ENCODE measurements at regions not wholly inside any gene's neighbourhood (a gene's known extent, or its start where the extent isn't known, plus 50 kb on each side); places are given as distances from the start of the nearest gene placed in this dataset.

DNA sequence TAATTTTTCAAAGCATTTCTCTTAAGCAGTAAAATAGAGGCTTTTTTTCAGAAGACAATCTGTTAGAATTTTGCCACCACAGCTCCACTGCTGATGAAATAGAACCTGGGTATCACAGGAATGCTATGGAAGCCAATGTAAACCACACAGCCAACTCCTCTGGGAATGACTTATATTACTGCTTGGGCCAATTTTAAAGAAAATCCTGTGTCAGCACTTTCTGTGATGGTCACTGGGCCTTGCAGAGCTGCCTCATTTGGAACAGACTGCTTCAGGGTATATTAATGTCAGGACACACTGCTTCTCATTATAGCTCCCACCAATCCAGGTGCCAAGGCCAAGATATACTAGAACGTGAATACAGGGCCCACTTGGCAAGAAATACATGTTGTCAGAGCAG lies 144.1 kb upstream of the ACTBL2 start:
- H3K27ac ChIP-seq: no peak overlapping the region
- TF ChIP-seq POLR2AphosphoS5 (IDR thresholded peaks at IDR 0.05; ENCODE audit: borderline replicate concordance, low read depth, low read length): no peak
- TF ChIP-seq FOXP2 (optimal IDR thresholded peaks at IDR 0.05; ENCODE audit: control extremely low read depth, extremely low read length, insufficient read depth): no peak
- no peak for TF ChIP-seq EZH2 (IDR thresholded peaks at IDR 0.05)
- H3K9ac ChIP-seq (ENCODE audit: insufficient read length): no peak overlapping the region
- no peak overlapping the region for H3K4me3 ChIP-seq
- no peaks in the 10 kb centered on the region for H3K9me3 ChIP-seq (ENCODE audit: low read depth, low read length)
- DNase-seq (ENCODE audit: low read depth, low spot score): no peak
- no peaks in the 10 kb centered on the region for H3K36me3 ChIP-seq (ENCODE audit: insufficient read depth, low read length)

DNA sequence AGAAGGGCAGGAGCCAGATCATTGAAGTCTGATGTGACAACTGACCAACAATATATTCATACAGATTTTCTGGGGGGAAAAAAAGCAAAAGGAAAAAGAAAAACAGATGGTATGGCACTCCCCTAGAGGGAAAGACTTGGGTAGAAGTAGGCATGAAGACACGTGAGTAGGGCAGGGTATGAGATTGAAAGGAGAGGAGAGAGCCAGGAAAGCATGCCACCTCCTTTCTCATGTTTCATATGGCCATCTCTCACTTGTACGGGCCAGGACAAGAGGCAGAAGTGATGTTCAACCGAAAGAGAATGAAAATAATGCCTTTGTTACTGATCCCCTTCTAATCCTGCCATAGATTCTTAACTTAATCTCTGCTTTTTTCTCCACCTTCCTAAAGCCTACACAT lies 139.0 kb upstream of the ACTBL2 start:
- H3K4me3 ChIP-seq: no peak overlapping the region
- H3K36me3 ChIP-seq (ENCODE audit: insufficient read depth, low read length): no peaks in the 10 kb centered on the region
- H3K9me3 ChIP-seq (ENCODE audit: low read depth, low read length): no peaks in the 10 kb centered on the region
- no peak for DNase-seq (ENCODE audit: low read depth, low spot score)
- no peak for TF ChIP-seq FOXP2 (optimal IDR thresholded peaks at IDR 0.05; ENCODE audit: control extremely low read depth, extremely low read length, insufficient read depth)
- no peak overlapping the region for H3K27ac ChIP-seq
- H3K9ac ChIP-seq (ENCODE audit: insufficient read length): no peak overlapping the region

DNA sequence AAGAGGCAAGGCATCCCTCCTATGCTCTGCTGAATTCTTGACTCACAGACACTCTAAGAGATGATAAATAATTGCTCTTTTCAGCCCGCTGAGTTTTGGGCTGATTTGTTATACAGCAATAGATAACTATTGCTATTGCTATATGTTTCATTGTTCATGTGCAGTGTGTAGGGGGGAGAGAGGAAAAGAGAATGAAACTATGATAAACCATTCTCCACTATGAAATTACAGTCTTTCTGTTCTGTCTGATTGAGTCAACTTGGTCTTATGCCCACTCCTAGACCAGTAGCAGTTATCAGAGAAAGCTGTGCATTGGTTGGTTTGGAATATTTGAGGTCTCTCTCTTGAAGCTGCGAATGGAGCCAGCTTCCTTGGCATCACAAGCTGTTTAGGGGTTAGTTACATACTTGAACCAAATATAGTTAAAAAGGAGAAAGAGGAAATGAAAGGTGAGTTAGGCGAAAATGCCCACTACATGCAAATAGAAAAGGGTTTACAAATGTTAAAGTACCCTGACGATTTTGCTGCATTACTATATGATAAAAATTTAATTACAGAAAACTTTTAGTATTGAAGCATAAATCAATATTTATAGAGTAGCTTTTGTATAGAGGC lies 136.3 kb upstream of the ACTBL2 start:
- H3K9ac ChIP-seq (ENCODE audit: insufficient read length): no peak overlapping the region
- H3K9me3 ChIP-seq (ENCODE audit: low read depth, low read length): no peaks in the 10 kb centered on the region
- TF ChIP-seq POLR2AphosphoS5 (IDR thresholded peaks at IDR 0.05; ENCODE audit: borderline replicate concordance, low read depth, low read length) (no peak), FOXP2 (optimal IDR thresholded peaks at IDR 0.05; ENCODE audit: control extremely low read depth, extremely low read length, insufficient read depth) (no peak), EZH2 (IDR thresholded peaks at IDR 0.05) (no peak)
- no peak overlapping the region for H3K27ac ChIP-seq
- DNase-seq (ENCODE audit: low read depth, low spot score): no peak
- H3K4me3 ChIP-seq: no peak overlapping the region
- H3K36me3 ChIP-seq (ENCODE audit: insufficient read depth, low read length): no peaks in the 10 kb centered on the region

DNA sequence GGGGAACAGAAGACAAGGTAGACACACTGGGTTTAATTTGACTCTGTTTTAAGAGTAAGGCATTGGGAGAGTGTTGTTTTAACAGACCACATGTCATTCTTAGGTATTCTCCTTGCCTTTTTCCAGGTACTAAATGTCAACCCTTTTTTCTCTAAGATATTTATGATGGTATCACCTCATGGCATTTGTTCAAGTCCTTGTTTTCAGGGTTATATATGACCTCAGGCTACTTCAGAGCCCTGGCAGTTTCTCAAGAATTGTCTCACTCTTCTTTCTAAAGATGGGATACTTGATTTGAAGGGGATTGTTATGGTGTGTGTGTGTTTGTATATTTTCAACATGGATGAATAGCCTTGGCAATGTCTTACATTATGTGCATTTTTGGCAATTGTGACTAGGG lies 131.1 kb upstream of the ACTBL2 start:
- Histone ChIP-seq H3K36me3 (ENCODE audit: insufficient read depth, low read length) (no peaks in the 10 kb centered on the region), H3K27ac (no peak overlapping the region), H3K9me3 (ENCODE audit: low read depth, low read length) (no peaks in the 10 kb centered on the region), H3K9ac (ENCODE audit: insufficient read length) (no peak overlapping the region), H3K4me3 (no peak overlapping the region)
- DNase-seq (ENCODE audit: low read depth, low spot score): no peak
- TF ChIP-seq POLR2AphosphoS5 (IDR thresholded peaks at IDR 0.05; ENCODE audit: borderline replicate concordance, low read depth, low read length) (no peak), FOXP2 (optimal IDR thresholded peaks at IDR 0.05; ENCODE audit: control extremely low read depth, extremely low read length, insufficient read depth) (no peak), EZH2 (IDR thresholded peaks at IDR 0.05) (no peak)

DNA sequence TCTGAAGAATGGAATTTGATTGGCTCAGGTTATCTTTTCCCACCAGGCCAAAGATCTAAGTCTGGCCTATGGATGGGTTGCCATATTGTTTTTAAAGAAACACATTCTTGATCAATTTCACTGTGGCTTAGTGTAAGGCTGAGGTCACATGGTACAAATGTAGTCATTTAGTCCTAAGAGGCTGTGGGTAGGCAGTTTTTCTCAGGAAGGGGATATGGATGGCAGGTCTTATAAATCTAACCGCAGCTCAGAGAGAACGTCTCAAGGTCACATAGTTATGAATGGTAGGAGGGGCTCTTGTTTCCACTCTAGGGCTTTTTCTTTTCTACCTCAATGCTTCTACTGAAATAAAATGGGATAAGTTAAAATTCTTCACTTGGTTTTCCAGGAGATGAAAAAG lies 128.6 kb upstream of the ACTBL2 start:
- no peaks in the 10 kb centered on the region for H3K9me3 ChIP-seq (ENCODE audit: low read depth, low read length)
- TF ChIP-seq EZH2 (IDR thresholded peaks at IDR 0.05): no peak
- TF ChIP-seq POLR2AphosphoS5 (IDR thresholded peaks at IDR 0.05; ENCODE audit: borderline replicate concordance, low read depth, low read length): no peak
- no peak for TF ChIP-seq FOXP2 (optimal IDR thresholded peaks at IDR 0.05; ENCODE audit: control extremely low read depth, extremely low read length, insufficient read depth)
- no peak overlapping the region for H3K27ac ChIP-seq
- H3K4me3 ChIP-seq: no peak overlapping the region
- DNase-seq (ENCODE audit: low read depth, low spot score): no peak
- H3K9ac ChIP-seq (ENCODE audit: insufficient read length): no peak overlapping the region
- no peaks in the 10 kb centered on the region for H3K36me3 ChIP-seq (ENCODE audit: insufficient read depth, low read length)

DNA sequence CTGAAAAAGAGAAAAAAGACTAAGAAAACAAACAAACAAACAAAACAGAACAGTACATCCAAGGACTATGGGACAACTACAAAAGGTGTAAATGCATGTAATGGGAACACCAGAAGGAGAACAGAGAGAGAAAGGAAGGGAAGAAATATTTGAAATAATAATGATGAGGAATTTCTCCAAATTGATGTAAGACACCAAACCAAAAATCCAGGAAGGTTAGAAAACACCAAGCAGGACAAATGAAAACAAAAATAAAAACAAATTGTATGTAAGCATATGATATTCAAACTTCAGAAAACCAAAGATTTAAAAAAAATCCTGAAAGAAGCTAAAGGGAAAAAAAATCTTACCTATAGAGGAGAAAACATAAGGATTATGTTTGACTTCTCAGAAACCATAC lies 125.9 kb upstream of the ACTBL2 start:
- Histone ChIP-seq H3K4me3 (no peak overlapping the region), H3K9ac (ENCODE audit: insufficient read length) (no peak overlapping the region), H3K27ac (no peak overlapping the region), H3K36me3 (ENCODE audit: insufficient read depth, low read length) (no peaks in the 10 kb centered on the region), H3K9me3 (ENCODE audit: low read depth, low read length) (no peaks in the 10 kb centered on the region)
- TF ChIP-seq EZH2 (IDR thresholded peaks at IDR 0.05) (no peak), FOXP2 (optimal IDR thresholded peaks at IDR 0.05; ENCODE audit: control extremely low read depth, extremely low read length, insufficient read depth) (no peak), POLR2AphosphoS5 (IDR thresholded peaks at IDR 0.05; ENCODE audit: borderline replicate concordance, low read depth, low read length) (no peak)
- no peak for DNase-seq (ENCODE audit: low read depth, low spot score)

DNA sequence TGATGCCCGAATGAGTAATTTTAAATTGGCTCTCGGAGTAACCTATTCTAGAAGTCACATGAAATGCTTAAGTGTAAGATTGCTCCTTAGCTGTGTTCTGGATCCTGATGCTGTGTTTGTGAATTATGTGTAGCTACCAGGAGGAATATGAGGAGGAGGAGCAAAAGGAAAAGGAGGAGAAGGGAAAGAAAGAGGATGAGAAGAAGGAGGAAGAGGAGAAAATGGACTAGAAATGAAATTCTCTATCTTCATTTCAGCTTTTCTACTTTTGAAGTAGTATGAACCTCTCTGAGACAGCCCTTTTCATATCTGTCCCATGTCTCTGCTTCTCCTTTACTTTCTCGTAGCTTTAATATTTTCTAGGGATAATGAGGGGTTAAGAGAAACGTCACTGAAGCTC lies 119.4 kb upstream of the ACTBL2 start:
- H3K9ac ChIP-seq (ENCODE audit: insufficient read length): no peak overlapping the region
- no peak overlapping the region for H3K4me3 ChIP-seq
- TF ChIP-seq FOXP2 (optimal IDR thresholded peaks at IDR 0.05; ENCODE audit: control extremely low read depth, extremely low read length, insufficient read depth): no peak
- no peak for TF ChIP-seq EZH2 (IDR thresholded peaks at IDR 0.05)
- no peak for TF ChIP-seq POLR2AphosphoS5 (IDR thresholded peaks at IDR 0.05; ENCODE audit: borderline replicate concordance, low read depth, low read length)
- no peaks in the 10 kb centered on the region for H3K9me3 ChIP-seq (ENCODE audit: low read depth, low read length)
- no peak overlapping the region for H3K27ac ChIP-seq
- no peaks in the 10 kb centered on the region for H3K36me3 ChIP-seq (ENCODE audit: insufficient read depth, low read length)
- DNase-seq (ENCODE audit: low read depth, low spot score): no peak

DNA sequence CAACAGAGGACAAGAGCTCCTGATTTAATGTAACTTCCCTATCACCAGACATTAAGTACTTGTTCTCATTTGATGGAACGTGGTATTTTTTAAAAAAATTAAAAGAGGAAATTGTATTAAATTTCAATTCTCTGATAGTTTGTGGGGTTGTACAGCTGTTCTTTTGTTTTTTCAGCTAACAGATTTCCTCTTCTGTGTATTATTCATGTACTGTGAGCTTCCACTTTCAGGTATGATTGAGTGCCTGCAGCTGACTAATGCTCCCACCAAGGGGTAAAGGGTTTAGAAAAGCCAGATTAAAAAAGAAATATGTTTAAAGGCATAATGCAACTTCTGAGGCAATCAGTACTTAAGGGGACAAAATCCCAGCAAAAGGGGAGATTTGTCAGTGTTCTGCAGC lies 117.7 kb upstream of the ACTBL2 start:
- Histone ChIP-seq H3K36me3 (ENCODE audit: insufficient read depth, low read length) (no peaks in the 10 kb centered on the region), H3K9ac (ENCODE audit: insufficient read length) (no peak overlapping the region), H3K4me3 (no peak overlapping the region), H3K9me3 (ENCODE audit: low read depth, low read length) (no peaks in the 10 kb centered on the region), H3K27ac (no peak overlapping the region)
- no peak for TF ChIP-seq EZH2 (IDR thresholded peaks at IDR 0.05)
- TF ChIP-seq POLR2AphosphoS5 (IDR thresholded peaks at IDR 0.05; ENCODE audit: borderline replicate concordance, low read depth, low read length): no peak
- TF ChIP-seq FOXP2 (optimal IDR thresholded peaks at IDR 0.05; ENCODE audit: control extremely low read depth, extremely low read length, insufficient read depth): no peak
- no peak for DNase-seq (ENCODE audit: low read depth, low spot score)

DNA sequence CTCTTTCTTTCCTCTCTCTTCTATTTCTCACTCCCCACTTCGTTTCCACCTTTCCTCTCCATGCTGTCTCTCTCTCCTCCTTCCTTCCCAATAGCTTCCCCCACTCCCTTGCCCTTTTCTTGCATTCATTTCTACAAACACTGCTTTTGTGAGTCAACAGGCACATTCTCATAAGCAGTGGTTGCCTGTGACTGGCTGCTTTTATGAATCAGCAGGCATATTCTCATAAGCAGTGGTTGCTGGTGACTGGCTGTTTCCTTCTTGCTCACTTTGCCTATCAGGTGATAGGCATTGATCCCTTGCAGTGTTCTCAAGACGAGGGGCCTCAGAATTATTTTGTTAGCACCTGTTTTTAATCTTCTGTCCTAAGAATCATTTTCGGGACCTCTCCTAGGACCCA lies 116.1 kb upstream of the ACTBL2 start:
- no peaks in the 10 kb centered on the region for H3K36me3 ChIP-seq (ENCODE audit: insufficient read depth, low read length)

More for the DNA sequence above, 116.1 kb upstream of the ACTBL2 start:
- TF ChIP-seq EZH2 (IDR thresholded peaks at IDR 0.05) (no peak), POLR2AphosphoS5 (IDR thresholded peaks at IDR 0.05; ENCODE audit: borderline replicate concordance, low read depth, low read length) (no peak), FOXP2 (optimal IDR thresholded peaks at IDR 0.05; ENCODE audit: control extremely low read depth, extremely low read length, insufficient read depth) (no peak)
- Histone ChIP-seq H3K9ac (ENCODE audit: insufficient read length) (no peak overlapping the region), H3K9me3 (ENCODE audit: low read depth, low read length) (no peaks in the 10 kb centered on the region), H3K27ac (no peak overlapping the region), H3K4me3 (no peak overlapping the region)
- DNase-seq (ENCODE audit: low read depth, low spot score): no peak

Data from SK-N-MC (cell line).